Tibial nerve (tissue), 3 donors: ENCODE measurements at regions not wholly inside any gene's neighbourhood (a gene's known extent, or its start where the extent isn't known, plus 50 kb on each side); places are given as distances from the start of the nearest gene placed in this dataset.

ENCODE experiments used
- POLR2A ChIP-seq, 2 donors: fragments of 450-650 bp; IDR thresholded peaks; one replicate each; pipeline ENCODE4 v1.6.1; 2017; ENCODE audit warnings: antibody characterized with exemption in 2 of 2, mild to moderate bottlenecking in 2 of 2, moderate library complexity in 2 of 2
- TF ChIP-seq, protein P1 (sequence below), 5 experiments: fragments of 200-600 bp in 3 of 5; fragments of 450-650 bp in 2 of 5; sonication (generic) in 3 of 5; IDR thresholded peaks; one replicate each; pipeline ENCODE4 v1.5.1; 2016 to 2019; ENCODE audit warnings: antibody characterized with exemption in 5 of 5, mild to moderate bottlenecking in 3 of 5, moderate library complexity in 2 of 5

DNA sequence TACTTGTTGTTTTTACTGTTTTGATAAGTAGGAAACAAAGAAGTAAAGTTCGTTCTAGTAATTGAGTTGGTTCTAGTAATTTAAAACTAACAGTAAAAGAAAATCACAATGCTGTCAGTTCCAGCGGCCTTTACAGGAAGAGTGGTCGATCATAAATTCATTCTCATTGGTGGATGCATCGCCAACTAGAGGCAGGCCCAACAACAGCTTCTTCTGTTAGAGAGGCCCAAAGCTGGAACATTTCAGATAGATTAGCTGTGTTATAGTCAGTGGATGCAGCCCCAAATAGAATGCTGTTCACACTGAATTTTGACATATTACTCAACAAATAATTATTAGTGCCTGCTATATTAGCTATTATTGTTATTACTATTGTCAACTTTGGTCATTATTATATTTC, 80.8 kb downstream of the ARRDC3 start:
- TF ChIP-seq, protein P1, sequence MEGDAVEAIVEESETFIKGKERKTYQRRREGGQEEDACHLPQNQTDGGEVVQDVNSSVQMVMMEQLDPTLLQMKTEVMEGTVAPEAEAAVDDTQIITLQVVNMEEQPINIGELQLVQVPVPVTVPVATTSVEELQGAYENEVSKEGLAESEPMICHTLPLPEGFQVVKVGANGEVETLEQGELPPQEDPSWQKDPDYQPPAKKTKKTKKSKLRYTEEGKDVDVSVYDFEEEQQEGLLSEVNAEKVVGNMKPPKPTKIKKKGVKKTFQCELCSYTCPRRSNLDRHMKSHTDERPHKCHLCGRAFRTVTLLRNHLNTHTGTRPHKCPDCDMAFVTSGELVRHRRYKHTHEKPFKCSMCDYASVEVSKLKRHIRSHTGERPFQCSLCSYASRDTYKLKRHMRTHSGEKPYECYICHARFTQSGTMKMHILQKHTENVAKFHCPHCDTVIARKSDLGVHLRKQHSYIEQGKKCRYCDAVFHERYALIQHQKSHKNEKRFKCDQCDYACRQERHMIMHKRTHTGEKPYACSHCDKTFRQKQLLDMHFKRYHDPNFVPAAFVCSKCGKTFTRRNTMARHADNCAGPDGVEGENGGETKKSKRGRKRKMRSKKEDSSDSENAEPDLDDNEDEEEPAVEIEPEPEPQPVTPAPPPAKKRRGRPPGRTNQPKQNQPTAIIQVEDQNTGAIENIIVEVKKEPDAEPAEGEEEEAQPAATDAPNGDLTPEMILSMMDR (IDR thresholded peaks at IDR 0.05): no peak
- no peak for TF ChIP-seq POLR2A (IDR thresholded peaks at IDR 0.05)
